ENCODE measurements at regions not wholly inside any gene's neighbourhood (a gene's known extent, or its start where the extent isn't known, plus 50 kb on each side); places are given as distances from the start of the nearest gene placed in this dataset.
"Not testable (repeated sequence)": the region's sequence is repeated elsewhere in the genome, so short reads cannot be mapped to it uniquely, and the experiment has no call there.

DNA sequence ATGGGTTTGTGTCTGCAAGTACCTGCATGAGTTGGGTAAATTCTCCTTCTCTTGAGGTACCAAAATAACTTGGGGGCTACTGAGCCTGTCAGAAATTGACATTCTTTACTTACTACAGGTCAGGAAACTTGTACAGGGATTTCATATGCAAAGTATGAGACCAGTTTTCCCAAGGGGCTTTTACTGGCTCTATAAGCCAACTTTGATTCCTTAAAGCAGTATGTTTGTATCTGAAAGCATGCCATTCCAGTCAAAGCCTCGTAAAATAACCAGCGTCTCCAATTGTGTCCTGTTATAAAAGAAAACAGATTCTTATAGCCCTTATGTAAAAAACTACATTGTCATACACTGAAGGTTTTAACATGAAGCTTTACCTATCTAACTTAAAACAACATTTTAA, 90.2 kb downstream of the ZNF467 start:
- FAIRE-seq (no peak), DNase-seq (ENCODE audit: low spot score) (no peak)

GRCh38 chr7:149682038-149682437, 91.3 kb downstream of the ZNF467 start:
- FAIRE-seq = no peak

DNA sequence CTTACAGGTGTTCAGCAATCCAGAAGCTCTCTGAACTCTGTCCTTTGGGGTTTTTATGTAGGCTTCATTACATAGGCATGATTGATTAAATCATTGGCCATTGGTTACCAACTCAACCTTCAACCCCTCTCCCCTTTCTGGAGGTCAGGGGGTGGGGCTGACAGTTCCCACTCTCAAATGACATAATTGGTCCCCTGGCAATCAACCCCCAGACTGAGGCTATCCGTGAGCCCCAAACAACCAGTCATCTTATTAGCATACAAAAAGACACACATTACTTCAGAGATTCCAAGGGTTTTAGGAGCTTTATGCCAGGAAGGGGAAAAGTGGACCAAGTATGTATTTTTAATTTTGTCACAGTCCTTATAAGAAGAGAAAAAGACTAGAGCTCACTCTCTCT, 92.1 kb downstream of the ZNF467 start:
- FAIRE-seq = no peak
- DNase-seq (ENCODE audit: low spot score) = no peak

More at GRCh38 chr7:149682038-149682437, 91.3 kb downstream of the ZNF467 start:
- no peak for DNase-seq (ENCODE audit: low spot score)

DNA sequence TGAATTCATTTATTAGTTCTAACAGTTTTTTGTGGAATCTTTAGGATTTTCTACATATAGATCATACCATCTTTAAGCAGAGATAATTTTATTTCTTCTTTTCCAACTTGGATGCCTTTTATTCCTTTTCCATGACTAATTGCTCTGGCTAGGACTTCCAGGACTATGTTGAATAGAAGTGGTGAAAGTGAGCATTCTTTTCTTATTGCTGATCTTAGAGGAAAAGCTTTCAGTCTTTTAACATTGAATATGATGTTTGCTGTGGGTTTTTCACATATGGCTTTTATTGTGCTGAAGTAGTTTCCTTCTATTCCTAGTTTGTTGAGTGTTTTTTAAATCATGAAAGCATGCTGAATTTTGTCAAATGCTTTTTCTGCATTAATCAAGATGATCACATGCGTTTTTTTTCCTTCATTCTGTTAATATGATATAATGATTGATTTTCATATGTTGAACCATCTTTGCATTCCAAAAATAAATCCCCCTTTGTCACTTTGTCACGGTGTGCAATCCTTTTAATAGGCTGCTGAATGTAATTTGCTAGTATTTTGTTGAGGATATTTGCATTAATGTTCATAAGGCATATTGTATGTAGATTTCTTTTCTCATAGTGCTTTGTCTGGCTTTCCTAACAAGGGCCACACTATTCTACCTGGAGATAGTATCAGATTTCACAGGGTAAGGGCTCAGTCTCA, 92.9 kb downstream of the ZNF467 start:
- DNase-seq (ENCODE audit: low spot score) (no peak), FAIRE-seq (no peak)

GRCh38 chr7:149674728-149675385, 98.5 kb downstream of the ZNF467 start:
- FAIRE-seq = not testable (repeated sequence)

DNA sequence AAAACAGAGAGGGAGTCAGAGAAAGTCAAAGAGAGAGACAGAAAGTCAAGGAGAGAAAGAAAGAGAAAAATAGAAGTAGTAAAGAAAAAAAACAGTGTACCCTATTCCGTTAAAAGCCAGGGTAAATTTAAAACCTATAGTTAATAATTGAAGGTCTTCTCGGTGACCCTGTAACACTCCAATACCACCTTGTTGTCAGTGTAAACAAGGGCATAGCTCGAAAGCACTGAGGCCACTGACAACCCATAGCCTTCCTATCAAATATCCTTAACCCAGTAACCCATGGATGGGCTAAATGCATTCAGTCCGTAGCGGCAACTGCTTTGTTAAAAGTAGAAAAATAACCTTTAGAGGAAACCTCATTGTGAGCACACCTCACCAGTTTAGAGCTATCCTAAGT, 100.4 kb downstream of the ZNF467 start:
- FAIRE-seq (no peak), DNase-seq (ENCODE audit: low spot score) (no peak)

More at GRCh38 chr7:149674728-149675385, 98.5 kb downstream of the ZNF467 start:
- DNase-seq (ENCODE audit: low spot score) = not testable (repeated sequence)

- DNase-seq (ENCODE audit: low spot score) = no peak
Measured at GRCh38 chr7:149670288-149670687, 103.1 kb downstream of the ZNF467 start.

GRCh38 chr7:149669121-149669818, 104.1 kb downstream of the ZNF467 start:
- FAIRE-seq (peak; percentile 68), DNase-seq (ENCODE audit: low spot score) (peak; percentile 41)

More at GRCh38 chr7:149670288-149670687, 103.1 kb downstream of the ZNF467 start:
- FAIRE-seq = no peak

DNA sequence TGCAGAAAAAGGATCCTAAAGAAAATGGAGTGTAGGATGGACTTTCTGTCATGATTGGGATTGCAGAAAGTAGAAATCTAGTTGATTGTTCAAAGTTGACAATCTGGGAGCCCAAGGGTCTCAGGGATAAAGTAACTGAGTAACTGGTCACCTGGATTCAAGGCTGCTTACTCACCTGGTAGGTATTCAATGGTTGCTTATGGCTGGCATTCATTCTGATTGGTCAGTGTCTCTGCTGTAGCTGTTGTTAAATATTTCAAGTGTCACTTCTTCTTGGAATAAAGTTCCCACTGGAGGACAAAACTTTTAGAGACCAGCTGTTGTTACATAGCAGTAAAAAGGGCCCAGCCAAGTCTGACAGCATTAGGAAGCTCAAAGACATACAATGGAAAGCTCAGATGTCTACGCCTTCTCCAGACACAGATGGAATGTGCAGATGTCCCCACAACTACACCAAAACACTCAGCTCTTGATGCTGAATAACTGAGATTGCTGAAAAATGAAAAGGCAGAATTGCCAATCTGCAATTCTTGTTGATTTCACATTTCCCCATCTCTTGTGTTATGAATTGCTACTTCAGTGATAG, 106.9 kb downstream of the ZNF467 start:
- no peak for DNase-seq (ENCODE audit: low spot score)
- no peak for FAIRE-seq

- not testable (repeated sequence) for FAIRE-seq
Measured at GRCh38 chr7:149665618-149666017, 107.8 kb downstream of the ZNF467 start.

GRCh38 chr7:149664666-149665065, 108.7 kb downstream of the ZNF467 start:
- DNase-seq (ENCODE audit: low spot score) = no peak
- no peak for FAIRE-seq

More at GRCh38 chr7:149665618-149666017, 107.8 kb downstream of the ZNF467 start:
- DNase-seq (ENCODE audit: low spot score) = not testable (repeated sequence)

GRCh38 chr7:149664176-149664575, 109.2 kb downstream of the ZNF467 start:
- no peak for FAIRE-seq

GRCh38 chr7:149662591-149663095, 110.7 kb downstream of the ZNF467 start:
- DNase-seq (ENCODE audit: low spot score) (peak; percentile 44), FAIRE-seq (no peak)

More at GRCh38 chr7:149664176-149664575, 109.2 kb downstream of the ZNF467 start:
- DNase-seq (ENCODE audit: low spot score) = no peak

- FAIRE-seq (peak; percentile 16), DNase-seq (ENCODE audit: low spot score) (no peak)
Measured at GRCh38 chr7:149655784-149656183, 117.6 kb downstream of the ZNF467 start.

DNA sequence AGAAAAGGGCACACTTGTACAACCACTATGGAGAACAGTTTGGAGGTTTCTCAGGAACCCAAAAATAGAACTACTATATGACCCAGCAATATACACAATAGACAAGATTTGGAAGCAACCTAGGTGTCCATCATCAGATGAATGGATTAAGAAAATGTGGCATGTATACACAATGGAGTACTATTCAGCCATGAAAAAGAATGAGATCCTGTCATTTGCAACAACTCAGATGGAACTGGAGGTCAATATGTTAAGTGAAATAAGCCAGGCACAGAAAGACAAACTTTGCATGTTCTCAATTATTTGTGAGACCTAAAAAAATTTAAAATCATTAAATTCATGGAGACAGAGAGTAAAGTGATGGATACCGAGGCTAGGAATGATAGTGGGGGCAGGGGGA, 118.8 kb downstream of the ZNF467 start:
- no peak for DNase-seq (ENCODE audit: low spot score)
- FAIRE-seq = no peak

- FAIRE-seq; DNase-seq (ENCODE audit: low spot score): not testable (repeated sequence)
Measured at GRCh38 chr7:149650190-149650589, 123.2 kb downstream of the ZNF467 start.

- FAIRE-seq = no peak
- DNase-seq (ENCODE audit: low spot score) = no peak
Measured at GRCh38 chr7:149644754-149645153, 128.6 kb downstream of the ZNF467 start.

GRCh38 chr7:149642589-149642988, 130.8 kb downstream of the ZNF467 start:
- no peak for FAIRE-seq
- no peak for DNase-seq (ENCODE audit: low spot score)

- DNase-seq (ENCODE audit: low spot score) (no peak), FAIRE-seq (no peak)
Measured at GRCh38 chr7:149638566-149639320, 134.6 kb downstream of the ZNF467 start.

DNA sequence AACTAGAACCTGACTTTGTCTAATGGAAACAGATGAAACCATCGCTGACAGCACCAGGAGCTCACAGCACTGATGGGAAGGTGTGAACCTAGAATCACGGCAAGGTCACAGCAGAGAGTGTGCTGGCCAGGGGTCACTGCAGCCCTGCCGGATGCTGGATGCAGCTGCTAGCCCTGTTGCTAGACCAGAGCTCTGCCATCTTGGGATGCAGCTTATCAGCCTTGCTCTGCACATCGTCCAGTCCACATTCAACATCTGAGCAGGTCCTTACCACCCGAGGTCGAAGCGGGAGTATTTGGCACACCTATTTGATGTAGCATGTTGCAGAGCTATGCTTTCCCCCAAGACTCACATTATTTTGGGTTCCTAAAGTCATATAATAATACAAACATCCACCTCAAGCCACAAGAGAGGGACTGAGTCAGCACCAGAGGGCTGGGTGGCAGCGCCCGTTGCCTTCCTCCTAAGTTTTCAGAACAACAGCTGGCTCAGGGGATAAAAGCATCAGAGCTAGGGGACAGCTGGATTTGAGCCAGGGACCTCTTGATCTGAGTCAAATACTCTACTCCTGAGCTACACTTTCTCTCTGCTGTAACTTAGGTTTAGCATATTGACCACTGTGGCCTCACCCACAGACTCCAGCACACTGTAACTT, 135.3 kb downstream of the ZNF467 start:
- DNase-seq (ENCODE audit: low spot score) = no peak
- FAIRE-seq = no peak
